ENCODE measurements at regions not wholly inside any gene's neighbourhood (a gene's known extent, or its start where the extent isn't known, plus 50 kb on each side); places are given as distances from the start of the nearest gene placed in this dataset.
"Not testable (repeated sequence)": the region's sequence is repeated elsewhere in the genome, so short reads cannot be mapped to it uniquely, and the experiment has no call there.

DNA sequence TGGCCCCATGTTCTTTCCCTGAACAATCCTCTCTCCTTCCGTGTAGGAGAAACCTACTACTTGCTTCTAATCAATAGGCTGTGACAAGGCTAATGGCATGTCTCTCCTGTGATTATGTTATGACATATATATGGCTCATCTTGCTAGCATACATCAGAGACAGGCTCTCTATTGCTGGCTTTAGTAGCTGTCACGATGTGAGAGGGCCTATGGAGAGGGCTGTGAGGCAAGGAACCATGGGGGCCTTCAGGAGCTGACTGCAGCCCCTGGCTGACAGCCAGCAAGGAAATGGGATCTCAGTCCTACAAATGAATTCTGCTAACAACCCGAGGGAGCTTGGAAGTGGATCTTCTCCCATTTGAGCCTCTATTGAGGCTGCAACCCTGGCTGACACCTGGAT lies 96.3 kb downstream of the EOMES start:
- Mint-ChIP-seq H3K4me1 (peaks cover 26% of the 10 kb centered on the region), H3K36me3 (peaks cover 1% of the 10 kb centered on the region), H3K4me3 (no peak overlapping the region), H3K27me3 (no peaks in the 10 kb centered on the region), H3K27ac (no peak overlapping the region), H3K9me3 (peaks cover 6% of the 10 kb centered on the region)
- ATAC-seq (ENCODE audit: low read depth) = no peak
- POLR2A ChIA-PET = no interaction called here
- no peak for DNase-seq

- Mint-ChIP-seq H3K27me3 (no peaks in the 10 kb centered on the region), H3K4me1 (peaks cover 24% of the 10 kb centered on the region), H3K27ac (no peak overlapping the region), H3K36me3 (peaks cover 1% of the 10 kb centered on the region), H3K4me3 (no peak overlapping the region), H3K9me3 (peaks cover 10% of the 10 kb centered on the region)
- ATAC-seq (ENCODE audit: low read depth) = no peak
- POLR2A ChIA-PET = no interaction called here
- DNase-seq = no peak
These were observed 98.9 kb downstream of the EOMES start for GRCh38 chr3:27623085-27623753.

DNA sequence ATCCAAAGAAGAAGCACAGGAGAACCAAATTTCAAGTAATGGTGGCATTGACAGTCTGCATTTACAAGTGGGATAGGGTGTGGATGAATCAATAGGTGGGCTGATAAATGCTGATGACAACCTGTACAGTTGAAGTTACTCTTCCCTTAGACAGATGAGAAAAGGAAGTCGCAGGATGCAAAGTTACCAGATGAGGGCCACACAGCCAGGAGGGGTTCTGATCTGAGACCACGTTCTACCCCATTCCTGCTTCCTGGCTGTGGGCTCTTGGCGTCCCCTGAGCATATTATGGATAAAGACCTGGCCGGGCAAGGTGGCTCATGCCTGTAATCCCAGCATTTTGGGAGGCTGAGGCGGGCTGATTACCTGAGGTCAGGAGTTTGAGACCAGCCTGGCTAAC lies 104.6 kb downstream of the EOMES start:
- Mint-ChIP-seq H3K27ac (no peak overlapping the region), H3K9me3 (peaks cover 15% of the 10 kb centered on the region), H3K27me3 (no peaks in the 10 kb centered on the region), H3K36me3 (peaks cover 6% of the 10 kb centered on the region), H3K4me3 (no peak overlapping the region), H3K4me1 (peaks cover 3% of the 10 kb centered on the region)
- ATAC-seq (ENCODE audit: low read depth) = no peak
- POLR2A ChIA-PET = no interaction called here
- no peak for DNase-seq

DNA sequence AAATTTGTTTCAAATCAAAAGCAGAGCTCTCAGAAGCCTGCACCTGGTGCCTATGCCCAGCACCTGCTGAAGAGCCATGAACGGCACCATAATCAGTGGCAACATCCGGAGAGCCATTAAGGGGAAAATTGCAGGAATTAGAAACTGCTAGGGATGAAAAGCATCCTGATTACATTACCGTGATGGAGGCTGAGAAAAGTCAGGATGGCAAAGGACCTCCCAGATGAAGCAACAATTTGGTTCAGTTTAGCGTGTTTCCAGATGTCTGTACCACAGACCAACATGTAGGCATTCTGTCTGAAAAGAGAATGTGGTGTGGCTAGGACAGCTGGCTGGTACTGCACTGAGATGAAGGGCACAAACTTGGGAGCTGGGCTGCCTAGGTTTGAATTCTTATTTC lies 106.1 kb downstream of the EOMES start:
- no peak overlapping the region for H3K4me3 Mint-ChIP-seq
- POLR2A ChIA-PET = no interaction called here
- DNase-seq (no peak), ATAC-seq (ENCODE audit: low read depth) (no peak)
- peaks cover 3% of the 10 kb centered on the region for H3K4me1 Mint-ChIP-seq
- peaks cover 13% of the 10 kb centered on the region for H3K9me3 Mint-ChIP-seq
- H3K36me3 Mint-ChIP-seq = peaks cover 6% of the 10 kb centered on the region
- H3K27ac Mint-ChIP-seq = no peak overlapping the region
- H3K27me3 Mint-ChIP-seq = no peaks in the 10 kb centered on the region

DNA sequence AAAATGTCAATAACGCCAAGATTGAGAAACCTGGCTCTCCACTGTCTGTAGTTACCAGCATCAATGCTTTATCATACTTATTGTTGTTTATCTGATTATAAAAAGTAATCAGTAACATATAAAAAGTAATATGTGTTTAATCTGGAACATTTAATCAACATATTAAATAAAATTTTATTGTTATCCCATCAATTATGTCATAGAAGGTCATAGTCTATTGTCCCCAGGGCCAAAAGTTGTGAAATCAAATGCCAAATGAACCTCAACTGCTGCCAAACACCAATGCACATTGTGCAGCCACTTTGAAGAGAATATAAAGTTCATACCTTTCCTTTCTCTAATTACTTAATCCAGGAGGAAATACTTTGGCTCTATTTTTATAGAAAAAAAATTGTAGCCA lies 106.6 kb downstream of the EOMES start:
- H3K36me3 Mint-ChIP-seq = peaks cover 5% of the 10 kb centered on the region
- POLR2A ChIA-PET = no interaction called here
- ATAC-seq (ENCODE audit: low read depth) = no peak
- no peak overlapping the region for H3K4me3 Mint-ChIP-seq
- peaks cover 13% of the 10 kb centered on the region for H3K9me3 Mint-ChIP-seq
- no peak overlapping the region for H3K27ac Mint-ChIP-seq
- no peaks in the 10 kb centered on the region for H3K27me3 Mint-ChIP-seq
- no peak for DNase-seq
- H3K4me1 Mint-ChIP-seq = peaks cover 3% of the 10 kb centered on the region

DNA sequence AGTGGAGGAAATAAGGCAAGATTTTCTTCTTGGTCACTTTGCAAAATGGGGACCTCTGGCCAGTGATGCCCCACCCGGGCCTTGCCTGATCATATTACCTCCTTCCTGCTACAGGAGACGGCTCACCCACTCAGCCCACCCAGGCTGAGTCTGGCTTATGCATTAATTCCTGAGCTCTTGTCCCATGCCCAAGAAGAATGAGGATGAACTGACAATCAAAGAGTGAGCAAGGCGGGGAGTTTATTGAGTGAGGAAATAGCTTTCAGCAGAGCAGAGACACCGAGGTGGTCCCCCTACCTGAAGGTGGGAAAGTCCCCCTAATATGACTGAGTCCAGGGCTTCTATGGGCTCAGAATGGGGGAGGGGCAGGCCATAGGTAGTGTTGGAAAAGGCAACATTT lies 107.5 kb downstream of the EOMES start:
- H3K4me3 Mint-ChIP-seq = no peak overlapping the region
- peaks cover 10% of the 10 kb centered on the region for H3K9me3 Mint-ChIP-seq
- H3K27me3 Mint-ChIP-seq = no peaks in the 10 kb centered on the region
- H3K27ac Mint-ChIP-seq = no peak overlapping the region
- DNase-seq (no peak), ATAC-seq (ENCODE audit: low read depth) (no peak)
- H3K4me1 Mint-ChIP-seq = no peaks in the 10 kb centered on the region
- peaks cover 5% of the 10 kb centered on the region for H3K36me3 Mint-ChIP-seq
- POLR2A ChIA-PET = no interaction called here

DNA sequence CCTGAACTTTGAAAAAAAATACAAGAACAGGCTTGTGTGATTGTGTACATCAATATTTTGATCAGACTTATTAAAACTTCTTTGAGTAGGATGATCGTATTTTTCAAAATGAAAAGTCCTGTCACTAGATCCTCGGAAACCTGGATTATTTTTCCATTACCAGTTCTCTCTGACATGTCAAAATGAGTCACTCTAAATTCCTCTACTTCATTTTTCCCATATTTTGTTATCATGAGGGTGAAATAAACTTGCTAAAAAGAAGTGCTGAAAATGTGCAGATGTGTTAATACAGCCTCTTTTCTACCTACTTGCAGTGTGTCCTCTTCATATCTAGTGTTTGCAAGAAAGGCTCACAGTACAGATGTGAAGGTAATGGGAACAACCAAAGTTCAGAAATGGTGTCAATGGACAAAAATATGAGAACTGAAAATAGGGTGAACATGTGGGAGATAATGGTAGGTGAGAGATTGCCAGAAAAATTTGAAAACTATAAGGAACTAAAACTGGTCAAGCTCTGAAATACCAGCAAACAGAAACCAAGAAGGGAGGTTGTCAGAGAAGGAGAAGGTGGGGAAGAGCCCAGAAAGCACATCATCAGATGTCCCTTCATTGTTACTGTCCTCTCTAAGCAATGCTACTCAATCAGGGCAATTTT lies 108.2 kb downstream of the EOMES start:
- H3K27me3 Mint-ChIP-seq = no peaks in the 10 kb centered on the region
- DNase-seq (no peak), ATAC-seq (ENCODE audit: low read depth) (no peak)
- POLR2A ChIA-PET = no interaction called here
- H3K36me3 Mint-ChIP-seq = peaks cover 5% of the 10 kb centered on the region
- H3K27ac Mint-ChIP-seq = no peak overlapping the region
- H3K4me3 Mint-ChIP-seq = no peak overlapping the region
- H3K9me3 Mint-ChIP-seq = peaks cover 11% of the 10 kb centered on the region
- H3K4me1 Mint-ChIP-seq = no peaks in the 10 kb centered on the region

- H3K9me3 Mint-ChIP-seq = peaks cover 14% of the 10 kb centered on the region
- no peaks in the 10 kb centered on the region for H3K27me3 Mint-ChIP-seq
- H3K36me3 Mint-ChIP-seq = peaks cover 5% of the 10 kb centered on the region
- POLR2A ChIA-PET = no interaction called here
- DNase-seq (no peak), ATAC-seq (ENCODE audit: low read depth) (no peak)
- no peaks in the 10 kb centered on the region for H3K4me1 Mint-ChIP-seq
- H3K4me3 Mint-ChIP-seq = no peak overlapping the region
- H3K27ac Mint-ChIP-seq = no peak overlapping the region
These were observed 111.2 kb downstream of the EOMES start for GRCh38 chr3:27610800-27611525.

DNA sequence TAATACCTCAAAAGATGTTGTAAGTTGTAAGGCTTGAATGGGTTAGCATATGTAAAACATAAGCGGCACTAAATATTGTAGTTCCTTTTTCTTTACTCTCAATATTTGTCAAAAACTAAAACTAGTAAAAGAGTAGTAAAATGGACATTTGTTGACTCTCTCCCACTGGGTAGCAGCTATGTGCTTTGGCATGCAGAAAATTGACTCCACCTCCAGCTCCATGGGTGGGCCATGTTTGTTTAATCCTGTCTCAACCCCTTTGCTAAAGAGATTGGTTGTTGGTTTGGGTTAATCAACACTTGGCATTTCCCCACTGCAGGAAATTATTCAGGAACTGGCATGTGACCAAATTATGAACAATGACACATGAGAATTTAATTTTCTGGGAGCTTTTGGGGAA lies 114.8 kb downstream of the EOMES start:
- POLR2A ChIA-PET = no interaction called here
- no peak overlapping the region for H3K27ac Mint-ChIP-seq

GRCh38 chr3:27606537-27606936 lies 115.6 kb downstream of the EOMES start:
- H3K27me3 Mint-ChIP-seq = no peaks in the 10 kb centered on the region
- no peak overlapping the region for H3K27ac Mint-ChIP-seq
- ATAC-seq (ENCODE audit: low read depth) (no peak), DNase-seq (no peak)
- POLR2A ChIA-PET = no interaction called here
- no peak overlapping the region for H3K4me3 Mint-ChIP-seq
- no peaks in the 10 kb centered on the region for H3K36me3 Mint-ChIP-seq
- H3K9me3 Mint-ChIP-seq = peaks cover 10% of the 10 kb centered on the region
- no peaks in the 10 kb centered on the region for H3K4me1 Mint-ChIP-seq

More for the DNA sequence above, 114.8 kb downstream of the EOMES start:
- H3K27me3 Mint-ChIP-seq = no peaks in the 10 kb centered on the region
- DNase-seq (no peak), ATAC-seq (ENCODE audit: low read depth) (no peak)
- no peaks in the 10 kb centered on the region for H3K4me1 Mint-ChIP-seq
- peaks cover 7% of the 10 kb centered on the region for H3K9me3 Mint-ChIP-seq
- H3K4me3 Mint-ChIP-seq = no peak overlapping the region
- H3K36me3 Mint-ChIP-seq = no peaks in the 10 kb centered on the region

DNA sequence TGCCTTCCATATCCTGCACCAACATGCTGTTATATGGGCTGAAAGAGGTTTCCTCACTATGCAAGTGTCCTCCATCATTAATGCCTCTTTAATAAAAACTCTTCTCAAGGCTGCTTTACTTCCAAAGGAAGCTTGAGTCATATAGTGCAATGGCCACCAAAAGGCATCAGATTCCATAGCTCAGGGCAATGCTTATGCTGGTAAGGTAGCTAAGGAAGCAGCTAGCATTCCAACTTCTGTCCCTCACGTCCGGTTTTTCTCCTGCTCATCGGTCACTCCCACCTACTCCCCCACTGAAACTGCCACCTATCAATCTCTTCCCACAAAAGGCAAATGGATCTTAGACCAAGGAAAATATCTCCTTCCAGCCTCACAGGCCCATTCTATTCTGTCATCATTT lies 117.1 kb upstream of the SLC4A7 start:
- POLR2A ChIA-PET; H3K9me3 Mint-ChIP-seq; H3K36me3 Mint-ChIP-seq; H3K27ac Mint-ChIP-seq; H3K27me3 Mint-ChIP-seq; ATAC-seq (ENCODE audit: low read depth); H3K4me3 Mint-ChIP-seq; H3K4me1 Mint-ChIP-seq; DNase-seq: not testable (repeated sequence)

DNA sequence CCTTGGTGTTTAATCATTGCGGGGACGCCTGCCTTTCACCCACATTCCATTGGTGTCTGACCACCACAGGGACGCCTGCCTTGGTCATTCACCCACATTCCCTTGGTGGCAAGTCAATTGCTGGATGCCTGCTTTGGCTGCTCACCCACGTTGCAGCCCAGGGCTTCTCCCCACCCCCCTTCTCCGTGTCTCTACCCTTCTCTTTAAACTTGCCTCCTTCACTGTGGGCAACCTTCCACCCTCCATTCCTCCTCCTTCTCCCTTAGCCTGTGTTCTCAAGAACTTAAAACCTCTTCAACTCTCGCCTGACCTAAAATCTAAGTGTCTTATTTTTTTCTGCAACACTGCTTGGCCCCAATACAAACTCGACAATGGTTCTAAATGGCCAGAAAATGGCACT lies 115.6 kb upstream of the SLC4A7 start:
- H3K27ac Mint-ChIP-seq; H3K36me3 Mint-ChIP-seq; DNase-seq; ATAC-seq (ENCODE audit: low read depth); H3K9me3 Mint-ChIP-seq; POLR2A ChIA-PET; H3K4me3 Mint-ChIP-seq; H3K27me3 Mint-ChIP-seq; H3K4me1 Mint-ChIP-seq: not testable (repeated sequence)

- peaks cover 2% of the 10 kb centered on the region for H3K9me3 Mint-ChIP-seq
- DNase-seq = no peak
- no peak for ATAC-seq (ENCODE audit: low read depth)
- H3K27me3 Mint-ChIP-seq = no peaks in the 10 kb centered on the region
- no peak overlapping the region for H3K4me3 Mint-ChIP-seq
- H3K27ac Mint-ChIP-seq = no peak overlapping the region
- POLR2A ChIA-PET = no interaction called here
- peaks cover 9% of the 10 kb centered on the region for H3K4me1 Mint-ChIP-seq
- H3K36me3 Mint-ChIP-seq = peaks cover 3% of the 10 kb centered on the region
These were observed 112.7 kb upstream of the SLC4A7 start for GRCh38 chr3:27596921-27597320.

GRCh38 chr3:27596334-27596841 lies 112.2 kb upstream of the SLC4A7 start:
- no peak for ATAC-seq (ENCODE audit: low read depth)
- Mint-ChIP-seq H3K27ac (no peak overlapping the region), H3K4me3 (no peak overlapping the region), H3K9me3 (peaks cover 2% of the 10 kb centered on the region), H3K36me3 (peaks cover 5% of the 10 kb centered on the region), H3K4me1 (peaks cover 14% of the 10 kb centered on the region), H3K27me3 (no peaks in the 10 kb centered on the region)
- DNase-seq = no peak
- POLR2A ChIA-PET = no interaction called here

Data from activated naive CD8-positive, alpha-beta T cell treated with anti-CD3 and anti-CD28 coated beads, Interleukin-2, amount 10 ng/mL, durations not matched to agents 7 days and 5 days (primary cell).